ENCODE measurements at regions not wholly inside any gene's neighbourhood (a gene's known extent, or its start where the extent isn't known, plus 50 kb on each side); places are given as distances from the start of the nearest gene placed in this dataset.

- 10 to 21% (median 13%) methylated on average over 4 of the region's 4 CpGs for WGBS, 3 donors
Observed at GRCh38 chr17:70238646-70239045, 69.3 kb downstream of the KCNJ2 start.

GRCh38 chr17:70239391-70239826 lies 70.1 kb downstream of the KCNJ2 start:
- H3K27me3 ChIP-seq = no peaks in the 10 kb centered on the region

More at GRCh38 chr17:70238646-70239045, 69.3 kb downstream of the KCNJ2 start:
- Histone ChIP-seq H3K27me3 (no peaks in the 10 kb centered on the region), H3K36me3 (no peaks in the 10 kb centered on the region), H3K27ac (no peak overlapping the region), H3K4me3 (no peak overlapping the region), H3K9me3 (no peaks in the 10 kb centered on the region), H3K4me1 (ENCODE audit: insufficient read depth) (no peaks in the 10 kb centered on the region)
- DNase-seq = no peak
- TF ChIP-seq POLR2A (IDR thresholded peaks at IDR 0.05) = no peak
- no peak for TF ChIP-seq EP300 (IDR thresholded peaks at IDR 0.05)
- TF ChIP-seq CTCF (IDR thresholded peaks at IDR 0.05) = no peak
- intact Hi-C loops (cut with DNase I) = no loop called here

GRCh38 chr17:70241071-70241470 lies 71.7 kb downstream of the KCNJ2 start:
- WGBS, 3 donors = 84 to 85% (median 84%) methylated on average over 6 of the region's 6 CpGs
- Histone ChIP-seq H3K27ac (no peak overlapping the region), H3K27me3 (no peaks in the 10 kb centered on the region), H3K4me3 (no peak overlapping the region), H3K4me1 (ENCODE audit: insufficient read depth) (no peaks in the 10 kb centered on the region), H3K9me3 (no peaks in the 10 kb centered on the region), H3K36me3 (no peaks in the 10 kb centered on the region)
- no peak for TF ChIP-seq POLR2A (IDR thresholded peaks at IDR 0.05)
- no peak for TF ChIP-seq EP300 (IDR thresholded peaks at IDR 0.05)
- no peak for TF ChIP-seq CTCF (IDR thresholded peaks at IDR 0.05)
- intact Hi-C loops (cut with DNase I) = no loop called here
- no peak for DNase-seq

More at GRCh38 chr17:70239391-70239826, 70.1 kb downstream of the KCNJ2 start:
- TF ChIP-seq EP300 (IDR thresholded peaks at IDR 0.05) = no peak
- no peak for TF ChIP-seq POLR2A (IDR thresholded peaks at IDR 0.05)
- TF ChIP-seq CTCF (IDR thresholded peaks at IDR 0.05) = no peak
- Histone ChIP-seq H3K27ac (no peak overlapping the region), H3K36me3 (no peaks in the 10 kb centered on the region), H3K4me1 (ENCODE audit: insufficient read depth) (no peaks in the 10 kb centered on the region), H3K4me3 (no peak overlapping the region), H3K9me3 (no peaks in the 10 kb centered on the region)
- no peak for DNase-seq
- intact Hi-C loops (cut with DNase I) = no loop called here
- WGBS, 3 donors = 0 to 13% (median 9%) methylated on average over 1 of the region's 1 CpG

- Histone ChIP-seq H3K27me3 (no peaks in the 10 kb centered on the region), H3K9me3 (no peaks in the 10 kb centered on the region), H3K27ac (no peak overlapping the region), H3K36me3 (no peaks in the 10 kb centered on the region), H3K4me1 (ENCODE audit: insufficient read depth) (no peaks in the 10 kb centered on the region), H3K4me3 (no peak overlapping the region)
- no peak for DNase-seq
- WGBS, 3 donors = 8 to 11% (median 8%) methylated on average over 7 of the region's 7 CpGs
- intact Hi-C loops (cut with DNase I) = no loop called here
- TF ChIP-seq EP300 (IDR thresholded peaks at IDR 0.05) (no peak), POLR2A (IDR thresholded peaks at IDR 0.05) (no peak), CTCF (IDR thresholded peaks at IDR 0.05) (no peak)
Observed at GRCh38 chr17:70242781-70243437, 73.6 kb downstream of the KCNJ2 start.

Measured in ovary (tissue), 7 donors.